ENCODE measurements at regions not wholly inside any gene's neighbourhood (a gene's known extent, or its start where the extent isn't known, plus 50 kb on each side); places are given as distances from the start of the nearest gene placed in this dataset.

DNA sequence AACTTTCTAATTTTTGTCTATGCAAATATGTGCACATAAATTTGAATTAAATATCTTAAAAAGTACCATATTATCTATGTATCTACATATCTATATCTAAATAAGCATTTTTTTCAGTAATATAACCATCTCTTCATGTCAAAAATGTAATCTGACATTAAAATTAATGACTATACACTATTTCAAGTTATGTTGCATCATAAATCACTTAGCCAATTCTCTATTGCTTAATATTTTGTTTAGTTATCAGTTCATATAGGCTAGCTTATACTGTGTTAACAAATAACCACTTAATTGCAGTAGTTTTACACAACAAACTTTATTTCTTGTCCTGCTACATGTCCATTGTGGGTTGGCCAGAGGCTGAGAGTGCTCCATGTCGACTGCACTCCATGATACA, 360.8 kb downstream of the EPM2A start:
- DNase-seq, result no peak

DNA sequence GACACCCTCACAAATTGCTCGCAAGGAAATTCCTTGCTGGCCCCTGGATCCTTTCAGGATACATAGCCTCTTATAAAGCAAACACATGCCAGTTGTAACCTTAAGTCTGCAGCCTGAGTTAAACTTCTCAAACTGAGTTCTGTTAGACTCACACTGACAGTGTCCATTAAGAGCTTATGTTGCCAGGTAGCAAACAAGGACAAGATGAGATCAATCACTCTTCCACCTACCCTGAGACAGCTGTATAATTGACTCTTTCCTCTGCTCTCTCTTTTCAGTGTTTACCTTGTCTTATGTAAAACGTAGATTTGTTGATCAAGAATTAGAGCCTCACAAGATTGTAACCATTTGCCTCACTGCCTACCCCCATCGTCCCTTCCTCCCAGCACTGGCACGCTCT, 359.8 kb downstream of the EPM2A start:
- no peak for DNase-seq

DNA sequence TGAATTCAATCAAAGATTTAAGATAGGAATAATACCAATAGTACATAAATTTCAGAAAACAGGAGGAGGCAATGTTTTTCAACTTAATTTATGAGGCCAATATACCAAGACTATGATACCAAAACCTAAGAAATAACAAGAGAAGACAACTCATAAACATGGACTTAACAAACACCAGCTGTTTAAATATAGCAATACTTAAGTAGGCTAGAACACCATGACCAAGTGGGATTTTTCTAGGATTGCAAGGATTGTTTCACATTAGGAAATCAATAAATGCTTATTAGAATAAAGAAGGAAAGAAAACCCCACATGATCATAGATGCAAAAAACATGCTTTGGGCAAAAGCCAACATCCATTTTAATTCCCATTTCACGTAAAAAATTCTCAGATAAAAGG, 355.1 kb downstream of the EPM2A start:
- no peak for DNase-seq

DNA sequence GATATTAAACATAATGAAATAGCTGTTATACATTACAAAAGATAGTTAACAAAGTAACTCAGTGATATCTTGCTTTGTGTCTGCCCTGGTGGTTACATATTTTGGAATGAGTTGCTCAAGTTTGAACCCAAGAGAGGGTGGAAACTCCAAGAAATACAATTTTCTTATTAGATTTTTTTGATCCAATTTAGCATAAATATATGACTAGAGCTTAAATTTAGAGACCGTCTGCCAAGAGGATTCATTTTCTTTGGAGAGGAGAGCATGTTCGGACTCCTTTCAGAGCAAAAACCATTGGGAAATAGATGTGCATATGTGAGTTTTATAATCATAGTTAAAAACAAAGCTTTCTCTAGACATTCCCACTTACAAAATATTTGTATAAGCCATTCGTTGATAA, 353.4 kb downstream of the EPM2A start:
- no peak for DNase-seq

DNA sequence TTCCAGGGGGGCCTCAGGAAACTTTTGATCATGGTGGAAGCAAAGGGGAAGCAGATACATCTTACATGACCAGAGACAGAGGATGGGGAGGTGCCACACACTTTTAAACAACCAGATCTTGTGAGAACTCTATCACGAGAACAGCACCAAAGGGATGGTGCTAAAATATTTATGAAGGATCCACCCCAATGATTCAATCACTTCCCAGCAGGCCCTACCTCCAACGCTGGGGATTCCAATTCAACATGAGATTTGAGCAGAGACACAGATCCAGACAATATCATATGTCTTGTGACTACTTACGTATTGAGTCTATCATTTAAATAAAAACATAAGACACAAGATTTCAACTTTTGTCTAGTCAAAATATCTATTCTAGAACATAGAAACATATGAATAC, 351.9 kb downstream of the EPM2A start:
- no peak for DNase-seq

DNA sequence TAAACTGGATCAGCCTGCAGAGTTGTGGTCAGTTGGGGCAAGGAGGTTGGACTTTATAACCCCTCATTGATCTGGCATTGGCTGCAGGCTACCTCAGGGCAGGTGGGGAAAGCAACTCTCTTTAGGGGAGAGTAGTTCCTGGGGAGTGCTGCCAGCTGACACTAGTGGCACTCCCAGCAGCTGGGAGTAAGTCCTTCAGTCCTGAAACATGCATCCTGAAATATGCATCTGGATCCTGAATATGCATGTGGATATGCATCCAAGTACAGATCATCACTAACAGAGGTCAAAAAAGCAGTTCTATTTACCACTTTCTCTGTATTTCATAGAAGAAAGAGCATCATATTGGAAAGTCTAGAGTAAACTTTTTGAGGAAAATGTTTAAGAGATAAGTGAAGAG, 350.8 kb downstream of the EPM2A start:
- DNase-seq, result no peak

DNA sequence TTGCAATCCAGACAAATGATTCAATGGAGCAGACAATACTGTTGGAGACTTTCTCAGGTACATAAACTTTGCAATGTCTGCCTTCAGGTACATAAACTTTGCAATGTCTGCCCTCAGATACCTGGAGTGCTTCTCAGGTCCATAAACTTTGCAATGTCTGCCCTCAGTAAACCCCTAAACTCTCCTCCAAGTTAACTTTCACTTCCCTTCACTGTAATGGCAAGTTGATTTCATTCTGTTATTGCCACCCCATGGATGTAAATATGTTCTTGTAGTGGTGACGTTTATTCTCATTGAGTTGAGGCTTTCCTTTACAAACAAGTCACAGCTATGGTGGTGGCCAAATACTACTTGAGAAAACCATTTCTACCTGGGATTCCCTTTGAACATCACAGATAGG, 338.8 kb downstream of the EPM2A start:
- no peak for DNase-seq

DNA sequence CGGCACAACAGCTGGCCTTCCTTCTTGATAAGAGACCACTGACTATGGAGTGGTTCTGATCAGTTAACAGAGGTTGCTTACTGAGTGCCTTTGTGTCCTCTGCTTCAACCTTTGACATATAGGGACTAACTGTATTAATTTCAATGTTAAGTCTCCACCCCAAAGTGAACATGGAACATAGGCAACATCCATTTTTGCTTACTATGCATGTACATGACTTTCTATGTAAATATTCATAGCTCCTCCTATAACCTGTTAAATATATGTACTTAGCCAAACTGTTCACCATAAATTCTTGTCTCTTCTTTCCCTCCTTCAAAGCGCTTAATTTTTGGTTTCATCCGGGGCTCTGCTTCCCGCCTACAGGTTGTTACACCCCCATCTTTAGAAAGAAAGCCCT, 334.8 kb downstream of the EPM2A start:
- DNase-seq, result no peak

DNA sequence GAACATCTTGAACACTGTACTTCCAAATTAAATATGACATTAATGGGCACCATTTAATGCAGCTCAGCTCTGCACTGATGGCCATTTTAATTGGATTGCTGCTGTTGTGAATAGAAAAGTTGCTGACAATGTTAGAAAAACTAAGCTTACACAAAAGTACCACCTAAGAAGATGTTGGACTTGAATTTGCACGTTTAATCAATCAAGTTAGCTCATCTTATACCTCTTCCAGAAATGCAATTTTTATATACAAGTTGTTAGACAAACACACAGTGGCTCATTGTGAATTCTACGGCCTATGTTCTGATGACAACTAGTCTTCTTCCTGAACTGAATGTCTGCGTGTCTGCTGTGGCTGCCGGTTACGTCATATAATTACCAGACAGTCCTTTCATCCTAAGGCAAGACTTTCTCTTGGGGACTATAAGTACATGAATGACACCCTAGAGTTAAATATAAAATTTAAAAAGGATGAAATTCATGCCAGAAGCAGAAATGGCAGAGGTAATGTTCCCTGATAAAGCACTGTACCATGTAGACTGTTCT, 330.2 kb downstream of the EPM2A start:
- DNase-seq, result no peak

DNA sequence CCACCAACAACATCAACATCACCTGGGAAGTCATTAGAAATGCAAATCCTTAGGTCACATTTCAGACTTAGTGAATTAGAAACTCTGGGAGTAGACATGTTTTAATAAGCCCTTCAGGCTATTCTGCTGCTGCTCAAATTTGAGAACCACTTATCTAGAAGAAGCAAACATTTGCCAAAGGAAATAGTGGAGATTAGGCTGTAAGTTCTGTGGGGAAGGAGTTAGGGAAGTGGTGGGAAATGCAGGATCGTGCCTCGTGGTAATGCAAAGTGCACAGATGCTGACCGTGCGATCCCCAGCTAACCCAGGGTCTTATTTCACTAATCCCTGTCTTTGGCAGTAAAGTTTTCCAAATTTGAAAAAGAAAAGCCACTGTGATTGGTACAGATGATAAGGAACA, 328.5 kb downstream of the EPM2A start:
- no peak for DNase-seq

DNA sequence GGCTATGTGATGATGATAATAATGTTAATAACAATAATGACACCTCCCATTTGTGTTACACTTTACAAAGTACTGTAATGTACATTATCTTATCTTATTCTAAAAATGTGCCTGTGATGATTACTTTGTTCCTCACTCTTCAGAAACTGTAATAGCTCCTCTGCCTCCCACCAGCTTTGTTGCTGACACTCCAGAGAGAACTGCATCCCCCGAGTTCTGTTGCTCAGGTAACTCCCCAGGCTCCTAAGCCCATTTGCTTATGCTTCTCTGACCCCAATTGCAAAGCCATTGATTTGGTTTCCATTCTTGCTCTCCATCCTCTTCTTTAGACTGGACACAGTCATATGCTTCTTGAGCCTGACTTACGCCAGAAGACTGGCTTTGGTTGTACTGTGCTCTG, 319.7 kb downstream of the EPM2A start:
- DNase-seq, result no peak

DNA sequence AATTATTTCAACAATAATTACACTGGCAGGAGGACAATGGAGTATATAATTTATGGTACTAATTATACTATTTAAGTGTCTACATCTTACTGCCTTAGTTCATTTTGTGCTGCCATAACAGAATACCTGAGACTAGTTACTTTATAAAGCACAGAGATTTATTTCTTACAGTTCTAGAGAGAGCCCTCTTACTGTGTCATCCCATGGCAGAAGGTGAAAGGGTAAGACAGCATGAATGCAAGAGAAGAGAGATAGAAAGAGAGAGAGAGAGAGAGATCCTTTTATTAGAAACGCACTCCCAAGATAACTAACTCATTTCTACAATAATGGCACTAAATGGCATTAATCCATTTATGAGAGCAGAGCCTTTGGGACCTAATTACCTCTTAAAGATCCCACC, 314.7 kb downstream of the EPM2A start:
- DNase-seq, result no peak

DNA sequence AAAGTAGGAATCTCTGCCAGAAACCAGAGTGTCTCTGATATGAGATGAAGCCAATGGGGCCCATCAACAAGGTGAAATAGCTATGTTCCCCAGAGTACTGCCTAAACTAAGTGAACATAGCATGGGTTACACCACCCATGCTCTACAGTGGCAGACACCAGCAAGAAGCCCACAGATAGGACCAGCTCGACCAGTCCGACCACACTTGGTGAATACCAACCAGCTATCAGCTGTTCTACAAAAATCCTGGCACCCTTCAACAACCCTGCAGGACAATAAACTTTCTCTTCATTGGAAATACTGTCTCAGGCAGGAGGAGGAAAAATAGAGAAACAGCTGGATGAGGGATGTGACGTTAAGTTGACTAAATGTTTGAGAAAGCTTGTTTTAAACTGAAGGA, 311.4 kb downstream of the EPM2A start:
- DNase-seq, result no peak

DNA sequence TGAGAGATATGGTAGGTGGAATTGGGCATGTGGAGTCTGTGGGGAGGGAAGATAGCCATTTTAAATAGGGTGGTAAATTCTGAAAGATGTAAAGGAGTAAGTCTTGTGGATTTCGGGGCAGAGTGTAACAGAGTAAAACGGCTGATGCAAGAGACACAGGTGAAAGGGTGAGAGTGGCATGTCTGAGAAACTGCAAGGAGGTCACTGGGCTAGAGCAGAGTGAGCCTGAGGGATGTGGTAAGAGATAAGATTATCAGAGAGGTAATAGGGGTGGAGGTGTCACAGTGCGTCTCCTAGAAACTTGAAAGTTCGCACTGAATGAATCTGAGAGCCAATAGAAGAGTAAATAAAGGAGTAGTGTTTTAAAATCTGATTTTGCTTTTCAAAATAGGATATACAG, 308.1 kb downstream of the EPM2A start:
- DNase-seq, result no peak

DNA sequence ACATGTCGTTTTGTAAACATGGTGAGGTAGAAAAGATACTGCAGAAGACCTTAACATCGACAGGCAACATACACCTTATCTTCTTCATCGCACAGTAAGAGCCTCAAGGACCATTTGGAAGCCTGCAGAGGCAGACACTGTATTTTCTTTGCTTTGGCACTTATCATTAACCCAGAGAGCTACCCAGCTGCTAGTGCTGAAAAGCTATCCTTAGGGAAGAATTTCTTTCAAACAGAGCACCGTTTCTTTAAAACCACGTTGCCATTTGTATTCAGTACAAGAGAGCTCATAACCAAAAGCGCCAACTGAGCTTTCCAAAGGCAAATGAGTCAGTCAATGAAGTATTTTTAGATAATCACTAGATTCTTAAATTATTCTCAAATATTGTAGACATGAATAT, 306.6 kb downstream of the EPM2A start:
- no peak for DNase-seq

DNA sequence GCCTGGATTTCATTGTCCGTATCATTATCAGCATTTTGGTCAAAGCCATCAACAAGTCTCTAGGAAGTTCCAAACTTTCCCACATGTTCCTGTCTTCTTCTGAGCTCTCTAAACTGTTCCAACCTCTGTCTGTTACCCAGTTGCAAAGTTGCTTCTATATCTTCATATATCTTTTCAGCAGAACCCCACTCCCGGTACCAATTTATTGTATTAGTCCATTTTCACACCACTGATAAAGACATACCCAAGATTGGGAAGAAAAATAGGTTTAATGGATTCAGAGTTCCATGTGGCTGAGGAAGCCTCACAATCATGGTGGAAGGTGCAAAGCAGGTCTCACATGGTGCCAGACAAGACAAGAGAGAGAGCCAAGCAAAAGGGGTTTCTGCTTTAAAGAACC, 293.2 kb downstream of the EPM2A start:
- no peak for DNase-seq

DNA sequence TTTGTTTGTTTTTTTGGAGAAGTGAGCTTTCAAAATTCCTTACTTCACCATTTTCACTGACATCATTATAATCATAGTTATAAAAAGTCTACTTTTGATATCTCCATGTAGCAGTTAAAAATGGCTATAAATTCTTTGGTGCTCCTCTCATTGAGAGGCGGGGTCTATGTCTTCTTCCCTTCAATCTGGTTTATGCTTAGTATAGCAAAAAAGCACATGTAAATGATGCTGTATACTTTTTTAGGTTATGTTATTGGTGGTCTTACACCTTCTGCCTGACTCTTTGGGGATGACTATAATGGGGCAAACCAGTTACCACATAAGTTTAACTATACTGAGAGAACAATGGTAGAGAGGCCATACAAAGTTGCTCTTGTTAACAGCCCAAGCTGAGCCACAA, 289.6 kb downstream of the EPM2A start:
- no peak for DNase-seq

DNA sequence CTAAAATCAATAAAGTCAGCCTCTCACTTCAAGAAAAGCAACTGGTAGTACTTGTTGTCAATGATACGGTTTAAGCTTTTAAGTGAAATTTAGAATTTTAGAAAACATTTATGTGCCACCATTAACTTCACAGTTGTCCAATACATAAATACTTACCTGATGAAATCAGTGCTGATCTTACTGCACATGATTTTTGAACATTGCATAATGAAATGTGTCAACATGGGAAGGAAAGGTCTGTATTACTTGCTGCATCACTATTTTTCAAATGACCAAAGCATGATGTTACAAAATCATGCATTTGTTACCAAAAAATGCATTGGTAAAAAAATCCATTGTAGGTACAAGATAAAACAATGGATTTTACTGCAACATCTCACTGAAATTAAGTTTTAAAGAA, 284.3 kb downstream of the EPM2A start:
- no peak for DNase-seq

DNA sequence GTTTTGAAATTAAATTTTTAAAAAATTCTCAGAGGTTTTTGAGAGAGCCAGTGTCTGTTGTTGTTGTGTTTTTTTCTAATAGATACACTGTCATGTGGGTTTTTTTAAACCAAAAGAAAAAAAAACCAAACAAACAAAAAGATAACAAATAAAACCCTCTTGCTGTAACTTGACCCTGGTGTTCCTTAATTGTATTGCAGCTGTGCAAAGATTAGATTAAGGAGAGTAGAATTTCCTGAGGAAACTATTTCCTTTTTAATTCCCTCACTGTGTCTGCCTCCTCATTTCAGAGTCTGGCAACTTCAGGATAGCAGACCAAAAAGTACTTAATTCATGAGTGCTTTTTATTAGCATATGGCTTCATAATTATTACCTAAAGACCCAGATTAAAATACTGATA, 281.9 kb downstream of the EPM2A start:
- DNase-seq, result no peak

DNA sequence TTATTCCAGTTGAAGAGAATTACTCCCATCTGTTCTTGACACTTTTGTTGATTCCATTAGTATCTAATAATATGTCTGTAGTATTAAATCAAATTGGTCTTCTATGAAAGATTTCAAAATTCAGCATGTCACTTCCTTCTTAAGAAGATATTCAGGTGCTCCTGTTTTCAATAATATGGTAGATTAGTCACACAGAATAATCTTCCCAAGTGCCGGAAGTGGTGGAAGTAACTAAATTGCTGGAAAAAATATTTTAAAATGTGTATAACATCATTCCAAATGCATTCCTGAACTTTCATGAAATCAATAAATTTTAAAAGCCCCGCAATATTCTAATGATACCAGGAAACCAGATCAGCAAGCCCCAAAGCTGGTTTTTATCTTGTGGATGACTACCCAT, 281.3 kb downstream of the EPM2A start:
- no peak for DNase-seq

DNA sequence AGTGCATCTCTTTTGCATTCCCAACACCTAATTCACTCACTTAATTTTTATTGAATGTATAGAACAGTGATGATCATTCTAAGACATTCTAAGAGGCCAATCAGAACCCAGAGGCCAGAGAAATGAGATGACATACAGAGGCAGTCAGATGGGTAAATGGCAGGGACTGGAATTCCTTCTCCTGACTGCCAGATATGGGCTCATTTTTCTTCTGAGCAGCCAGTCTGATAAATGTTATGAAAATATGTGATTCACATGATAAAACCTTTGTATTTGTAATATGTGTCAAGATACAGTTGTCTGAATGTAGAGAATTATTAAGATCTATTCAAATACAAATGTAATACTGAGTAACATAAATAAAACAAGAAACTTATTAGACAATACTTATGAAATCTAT, 277.8 kb downstream of the EPM2A start:
- DNase-seq, result no peak

DNA sequence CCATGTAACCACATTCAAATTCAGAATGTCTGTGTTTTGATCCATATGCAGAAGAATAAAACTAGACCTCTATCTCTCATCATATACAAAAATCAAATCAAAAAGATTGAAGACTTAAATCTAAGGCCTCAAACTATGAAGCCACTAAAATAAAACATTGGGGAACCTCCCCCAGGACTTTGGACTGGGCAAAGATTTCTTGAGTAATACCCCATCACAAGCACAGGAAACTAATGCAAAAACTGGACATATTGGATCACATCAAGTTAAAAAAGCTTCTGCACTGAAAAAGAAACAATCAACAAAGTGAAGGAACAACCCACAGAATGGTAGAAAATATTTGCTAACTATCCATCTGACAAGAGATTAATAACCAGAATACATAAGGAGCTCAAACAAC, 266.8 kb downstream of the EPM2A start:
- no peak for DNase-seq

DNA sequence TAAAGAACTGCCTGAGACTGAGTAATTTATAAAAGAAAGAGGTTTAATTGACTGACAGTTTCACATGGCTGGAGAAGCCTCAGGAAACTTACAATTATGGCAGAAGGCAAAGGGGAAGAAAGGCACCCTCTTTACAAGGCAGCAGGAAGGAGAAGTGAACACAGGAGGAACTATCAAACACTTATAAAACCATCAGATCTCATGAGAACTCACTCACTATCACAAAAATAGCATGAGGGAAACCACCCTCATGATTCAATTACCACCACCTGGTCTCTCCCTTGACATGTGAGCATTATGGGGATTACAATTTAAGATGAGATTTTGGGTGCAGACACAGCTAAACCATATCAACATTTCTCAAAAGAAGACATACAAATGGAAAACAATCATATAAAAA, 266.3 kb downstream of the EPM2A start:
- DNase-seq, result no peak

DNA sequence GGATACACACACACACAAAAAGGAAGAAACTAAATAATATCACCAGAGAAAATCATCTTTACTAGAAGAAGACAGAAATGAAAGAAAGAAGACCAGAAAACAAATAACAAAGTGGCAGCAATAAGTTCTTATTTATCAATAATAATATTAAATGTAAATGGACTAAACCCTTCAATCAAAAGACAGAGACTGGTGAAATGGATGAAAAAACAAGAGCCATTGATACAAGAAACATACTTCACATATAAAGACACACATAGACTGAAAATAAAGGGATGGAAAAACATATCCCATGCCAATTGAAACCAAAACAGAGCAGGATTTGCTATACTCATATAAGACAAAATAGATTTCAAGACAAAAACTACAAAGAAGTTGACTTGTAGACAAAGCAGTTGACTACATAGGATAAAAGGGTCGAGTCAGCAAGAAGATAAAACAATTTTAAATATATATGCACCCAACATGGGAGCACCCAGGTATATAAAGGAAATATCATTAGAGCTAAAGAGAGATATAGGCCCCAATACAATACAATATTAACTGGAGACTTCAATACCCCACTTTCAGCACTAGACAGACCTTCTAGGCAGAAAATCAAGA, 259.4 kb downstream of the EPM2A start:
- DNase-seq, result no peak

DNA sequence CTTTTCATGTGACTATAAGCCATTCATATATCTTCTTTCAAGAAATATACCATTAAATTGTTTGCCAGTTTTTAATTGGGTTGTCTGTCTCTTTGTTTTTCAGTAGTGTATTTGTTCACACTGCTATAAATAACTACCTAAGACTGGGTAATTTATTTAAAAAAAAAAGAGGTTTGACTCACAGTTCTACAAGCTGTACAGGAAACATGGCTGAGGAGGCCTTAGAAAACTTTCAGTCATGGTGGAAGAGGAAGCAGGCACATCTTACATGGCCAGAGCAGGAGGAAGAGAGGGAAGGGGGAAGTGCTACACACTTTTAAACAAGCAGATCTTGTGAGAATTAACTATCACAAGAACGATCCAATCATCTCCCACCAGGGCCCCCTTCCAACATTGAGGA, 255.3 kb downstream of the EPM2A start:
- no peak for DNase-seq

Measured in right lung (tissue), 2 donors.